ENCODE measurements at regions not wholly inside any gene's neighbourhood (a gene's known extent, or its start where the extent isn't known, plus 50 kb on each side); places are given as distances from the start of the nearest gene placed in this dataset.

GRCh38 chr4:182068920-182069319 is 174.3 kb upstream of the TENM3 start:
- peaks cover 0 to 8% (median 0%) of the 10 kb centered on the region in 12 donors for H3K9me3 ChIP-seq
- H3K27me3 ChIP-seq, result no peaks in the 10 kb centered on the region
- no peak overlapping the region for H3K27ac ChIP-seq
- no peak for TF ChIP-seq POLR2A (IDR thresholded peaks at IDR 0.05)
- no peak for TF ChIP-seq CTCF (IDR thresholded peaks at IDR 0.05)
- DNase-seq (no peak), ATAC-seq (no peak)
- intact Hi-C loops (cut with DNase I), result no loop called here
- no peak overlapping the region for H3K4me3 ChIP-seq
- H3K36me3 ChIP-seq, result no peaks in the 10 kb centered on the region
- no peaks in the 10 kb centered on the region for H3K4me1 ChIP-seq

GRCh38 chr4:182073278-182073677 is 169.9 kb upstream of the TENM3 start:
- H3K36me3 ChIP-seq, result no peaks in the 10 kb centered on the region
- intact Hi-C loops (cut with DNase I), result no loop called here

GRCh38 chr4:182074139-182074538 is 169.1 kb upstream of the TENM3 start:
- Histone ChIP-seq H3K4me3 (no peak overlapping the region), H3K4me1 (no peaks in the 10 kb centered on the region), H3K36me3 (no peaks in the 10 kb centered on the region), H3K27ac (no peak overlapping the region), H3K9me3 (peaks cover 0 to 8% (median 0%) of the 10 kb centered on the region in 12 donors), H3K27me3 (no peaks in the 10 kb centered on the region)
- WGBS, 4 donors, result 49 to 65% (median 63%) methylated on average over 3 of the region's 3 CpGs
- no peak for TF ChIP-seq CTCF (IDR thresholded peaks at IDR 0.05)
- no peak for TF ChIP-seq POLR2A (IDR thresholded peaks at IDR 0.05)
- DNase-seq (no peak), ATAC-seq (no peak)
- intact Hi-C loops (cut with DNase I), result no loop called here

More at GRCh38 chr4:182073278-182073677, 169.9 kb upstream of the TENM3 start:
- no peak for ATAC-seq
- DNase-seq, result no peak
- Histone ChIP-seq H3K27ac (no peak overlapping the region), H3K27me3 (no peaks in the 10 kb centered on the region), H3K4me1 (no peaks in the 10 kb centered on the region), H3K9me3 (peaks cover 0 to 8% (median 0%) of the 10 kb centered on the region in 12 donors), H3K4me3 (no peak overlapping the region)
- no peak for TF ChIP-seq POLR2A (IDR thresholded peaks at IDR 0.05)
- no peak for TF ChIP-seq CTCF (IDR thresholded peaks at IDR 0.05)
- 73 to 84% (median 83%) methylated on average over 3 of the region's 3 CpGs for WGBS, 4 donors

- Histone ChIP-seq H3K4me3 (no peak overlapping the region), H3K27me3 (no peaks in the 10 kb centered on the region), H3K36me3 (no peaks in the 10 kb centered on the region), H3K27ac (no peak overlapping the region), H3K9me3 (peaks cover 0 to 8% (median 0%) of the 10 kb centered on the region in 12 donors), H3K4me1 (no peaks in the 10 kb centered on the region)
- WGBS, 4 donors, result 60 to 69% (median 62%) methylated on average over 6 of the region's 6 CpGs
- no peak for DNase-seq
- intact Hi-C loops (cut with DNase I), result no loop called here
- no peak for TF ChIP-seq CTCF (IDR thresholded peaks at IDR 0.05)
- TF ChIP-seq POLR2A (IDR thresholded peaks at IDR 0.05), result no peak
- ATAC-seq, result no peak
These were observed 168.4 kb upstream of the TENM3 start for GRCh38 chr4:182074810-182075209.

Measured in heart left ventricle (tissue), 16 donors.